Esophagus muscularis mucosa (tissue), 4 donors: ENCODE measurements at regions not wholly inside any gene's neighbourhood (a gene's known extent, or its start where the extent isn't known, plus 50 kb on each side); places are given as distances from the start of the nearest gene placed in this dataset.

Experiments
- CTCF ChIP-seq, 3 experiments: fragments of 200-600 bp in 2 of 3; fragments of 450-650 bp in 1 of 3; sonication (generic) in 2 of 3; IDR thresholded peaks; one replicate each; pipeline ENCODE4 v1.5.1; 2017 to 2019; ENCODE audit warnings: antibody characterized with exemption in 3 of 3, mild to moderate bottlenecking in 2 of 3, moderate library complexity in 1 of 3
- EP300 ChIP-seq: sonication (generic); formaldehyde crosslinking; IDR thresholded peaks from one replicate; pipeline ENCODE4 v1.6.1; 2017; ENCODE audit warnings: antibody characterized with exemption
- POLR2A ChIP-seq: fragments of 450-650 bp; IDR thresholded peaks from one replicate; pipeline ENCODE4 v1.6.1; 2017; ENCODE audit warnings: antibody characterized with exemption, moderate library complexity, mild to moderate bottlenecking, low read depth
- POLR2AphosphoS5 ChIP-seq, 2 donors: sonication (generic); formaldehyde crosslinking; IDR thresholded peaks; one replicate each; pipeline ENCODE4 v1.6.1; 2017; ENCODE audit warnings: antibody characterized with exemption in 2 of 2

- TF ChIP-seq POLR2AphosphoS5 (IDR thresholded peaks at IDR 0.05) (no peak), CTCF (IDR thresholded peaks at IDR 0.05) (no peak), EP300 (no peak), POLR2A (no peak)
Measured at GRCh38 chr19:31070146-31071065, 278.8 kb downstream of the TSHZ3 start.
